Tibial nerve (tissue), 4 donors: ENCODE measurements at regions not wholly inside any gene's neighbourhood (a gene's known extent, or its start where the extent isn't known, plus 50 kb on each side); places are given as distances from the start of the nearest gene placed in this dataset.

ENCODE experiments used
- DNase-seq, 2 donors: peaks; one replicate each; pipeline ENCODE4 v3.0.0-alpha.2; 2019; ENCODE audit warnings: low spot score in 2 of 2
- H3K27ac ChIP-seq, 4 donors: fragments of 200-600 bp; sonication (generic) in 3 of 4; one replicate each; pipeline ENCODE4 v1.5.1; 2017 to 2019; ENCODE audit warnings: mild to moderate bottlenecking in 1 of 4
- H3K27me3 ChIP-seq, 2 donors: fragments of 200-600 bp; sonication (generic) in 1 of 2; one replicate each; pipeline versions ENCODE4 v1.5.1 to v1.6.0; 2017 to 2019
- H3K36me3 ChIP-seq, 3 donors: fragments of 200-600 bp; sonication (generic); one replicate each; pipeline ENCODE4 v1.5.1; 2018 to 2019
- H3K4me1 ChIP-seq, 4 donors: fragments of 200-600 bp; sonication (generic) in 3 of 4; one replicate each; pipeline ENCODE4 v1.5.1; 2017 to 2019
- H3K4me3 ChIP-seq, 4 donors: fragments of 200-600 bp; sonication (generic) in 3 of 4; one replicate each; pipeline ENCODE4 v1.5.1; 2017 to 2019; ENCODE audit warnings: mild to moderate bottlenecking in 1 of 4, moderate library complexity in 1 of 4
- H3K9me3 ChIP-seq, 4 donors: fragments of 200-600 bp; sonication (generic) in 3 of 4; one replicate each; pipeline ENCODE4 v1.5.1; 2017 to 2019
- EP300 ChIP-seq, 2 donors: sonication (generic); formaldehyde crosslinking; IDR thresholded peaks; one replicate each; pipeline ENCODE4 v1.6.1; 2017; ENCODE audit warnings: antibody characterized with exemption in 2 of 2, mild to moderate bottlenecking in 1 of 2
- POLR2A ChIP-seq, 2 donors: fragments of 450-650 bp; IDR thresholded peaks; one replicate each; pipeline ENCODE4 v1.6.1; 2017; ENCODE audit warnings: antibody characterized with exemption in 2 of 2, mild to moderate bottlenecking in 2 of 2, moderate library complexity in 2 of 2
- WGBS, 2 donors: methylation state at CpG; one replicate each; pipeline ENCODE4 v1.1.5; 2018; 5-methylcytosine and 5-hydroxymethylcytosine counted together
- TF ChIP-seq, protein P1 (sequence below), 5 experiments: fragments of 200-600 bp in 3 of 5; fragments of 450-650 bp in 2 of 5; sonication (generic) in 3 of 5; IDR thresholded peaks; one replicate each; pipeline ENCODE4 v1.5.1; 2016 to 2019; ENCODE audit warnings: antibody characterized with exemption in 5 of 5, mild to moderate bottlenecking in 3 of 5, moderate library complexity in 2 of 5

DNA sequence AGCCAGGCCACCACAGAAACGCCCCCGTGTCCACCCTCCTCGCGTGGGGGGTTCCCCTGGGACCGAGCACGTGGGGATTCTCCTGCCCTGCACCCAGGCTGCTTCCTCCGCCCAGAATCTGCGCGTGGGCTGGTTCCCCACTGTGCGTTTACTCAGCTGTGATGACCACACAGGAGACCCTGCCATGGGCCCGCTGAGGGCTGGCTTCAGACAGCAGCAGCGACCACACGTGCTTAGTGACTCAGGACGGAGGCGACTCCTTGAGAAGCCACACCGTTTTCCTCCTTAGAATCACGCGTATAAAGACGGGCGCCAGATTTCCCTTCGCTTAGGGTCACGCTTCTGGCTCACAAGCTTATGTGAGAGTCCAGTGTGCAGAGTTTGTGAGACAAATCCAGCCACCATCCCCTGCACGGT is 63.9 kb upstream of the PDE10A start:
- Histone ChIP-seq H3K27me3 (no peaks in the 10 kb centered on the region), H3K9me3 (no peaks in the 10 kb centered on the region), H3K27ac (no peak overlapping the region), H3K4me3 (no peak overlapping the region), H3K36me3 (no peaks in the 10 kb centered on the region), H3K4me1 (no peaks in the 10 kb centered on the region)
- 60 to 78% methylated on average over 20 to 21 of the region's 23 CpGs for WGBS, 2 donors
- DNase-seq, result peak in 1 of 2 donors; percentile 26
- TF ChIP-seq EP300 (IDR thresholded peaks at IDR 0.05) (no peak), POLR2A (IDR thresholded peaks at IDR 0.05) (no peak)
- TF ChIP-seq, protein P1, sequence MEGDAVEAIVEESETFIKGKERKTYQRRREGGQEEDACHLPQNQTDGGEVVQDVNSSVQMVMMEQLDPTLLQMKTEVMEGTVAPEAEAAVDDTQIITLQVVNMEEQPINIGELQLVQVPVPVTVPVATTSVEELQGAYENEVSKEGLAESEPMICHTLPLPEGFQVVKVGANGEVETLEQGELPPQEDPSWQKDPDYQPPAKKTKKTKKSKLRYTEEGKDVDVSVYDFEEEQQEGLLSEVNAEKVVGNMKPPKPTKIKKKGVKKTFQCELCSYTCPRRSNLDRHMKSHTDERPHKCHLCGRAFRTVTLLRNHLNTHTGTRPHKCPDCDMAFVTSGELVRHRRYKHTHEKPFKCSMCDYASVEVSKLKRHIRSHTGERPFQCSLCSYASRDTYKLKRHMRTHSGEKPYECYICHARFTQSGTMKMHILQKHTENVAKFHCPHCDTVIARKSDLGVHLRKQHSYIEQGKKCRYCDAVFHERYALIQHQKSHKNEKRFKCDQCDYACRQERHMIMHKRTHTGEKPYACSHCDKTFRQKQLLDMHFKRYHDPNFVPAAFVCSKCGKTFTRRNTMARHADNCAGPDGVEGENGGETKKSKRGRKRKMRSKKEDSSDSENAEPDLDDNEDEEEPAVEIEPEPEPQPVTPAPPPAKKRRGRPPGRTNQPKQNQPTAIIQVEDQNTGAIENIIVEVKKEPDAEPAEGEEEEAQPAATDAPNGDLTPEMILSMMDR (IDR thresholded peaks at IDR 0.05), result no peak

DNA sequence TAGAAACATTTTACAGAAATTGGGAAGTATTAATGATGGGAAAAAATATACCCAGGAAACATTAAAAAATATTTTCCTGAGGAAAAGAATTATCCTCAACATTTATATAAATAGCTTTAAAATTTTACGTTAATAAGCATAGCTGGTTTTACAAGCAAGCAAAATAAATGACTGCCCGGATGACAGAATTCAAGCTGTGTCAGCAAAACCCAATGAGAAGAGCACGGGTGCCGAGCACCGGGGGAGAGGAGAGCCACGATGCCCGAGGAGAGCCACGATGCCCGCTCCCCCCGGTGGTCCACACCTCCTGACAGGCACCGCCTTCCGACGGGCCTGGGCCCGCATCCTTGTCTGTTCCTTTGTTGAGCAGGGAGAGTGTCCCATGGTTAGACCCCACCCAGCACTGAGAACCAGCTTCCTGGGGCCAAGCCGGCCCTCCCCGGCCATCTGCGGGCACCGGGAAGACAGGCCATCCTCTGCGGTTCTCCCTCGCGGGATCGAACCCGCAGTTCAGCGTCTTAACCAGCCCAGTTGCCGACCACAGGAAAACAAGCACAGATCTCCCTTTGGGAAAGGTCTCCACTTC is 63.3 kb upstream of the PDE10A start:
- Histone ChIP-seq H3K9me3 (no peaks in the 10 kb centered on the region), H3K36me3 (no peaks in the 10 kb centered on the region), H3K27ac (no peak overlapping the region), H3K27me3 (no peaks in the 10 kb centered on the region), H3K4me3 (no peak overlapping the region), H3K4me1 (no peaks in the 10 kb centered on the region)
- no peak for TF ChIP-seq POLR2A (IDR thresholded peaks at IDR 0.05)
- TF ChIP-seq, protein P1 (IDR thresholded peaks at IDR 0.05), result no peak
- DNase-seq, result no peak
- WGBS, 2 donors, result 84 to 89% methylated on average over 25 of the region's 25 CpGs

DNA sequence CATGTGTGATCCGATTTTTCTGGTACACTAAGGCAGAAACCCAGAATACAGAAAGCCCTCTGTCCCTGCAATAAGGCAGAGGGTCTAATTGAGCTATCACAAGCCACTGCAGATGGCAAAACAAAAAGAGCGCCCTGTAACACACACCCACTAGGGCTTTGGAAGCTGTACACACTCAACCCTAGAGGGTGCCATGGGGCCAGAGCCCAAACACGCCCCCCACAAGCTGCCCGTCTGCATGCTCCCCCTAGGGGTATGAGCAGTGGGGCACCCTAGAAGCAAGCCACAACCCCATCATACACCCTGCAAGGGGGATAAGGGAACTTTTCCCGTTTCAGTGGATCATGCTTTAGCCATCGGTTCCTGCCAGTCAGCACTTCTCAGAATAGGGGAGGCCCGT is 62.2 kb upstream of the PDE10A start:
- no peaks in the 10 kb centered on the region for H3K27me3 ChIP-seq
- H3K36me3 ChIP-seq, result no peaks in the 10 kb centered on the region
- TF ChIP-seq, protein P1 (IDR thresholded peaks at IDR 0.05), result no peak
- TF ChIP-seq EP300 (IDR thresholded peaks at IDR 0.05), result no peak
- TF ChIP-seq POLR2A (IDR thresholded peaks at IDR 0.05), result no peak
- no peak overlapping the region for H3K27ac ChIP-seq
- no peak for DNase-seq
- H3K9me3 ChIP-seq, result no peaks in the 10 kb centered on the region
- WGBS, 2 donors, result 86 to 91% methylated on average over 6 to 7 of the region's 7 CpGs
- H3K4me3 ChIP-seq, result no peak overlapping the region
- H3K4me1 ChIP-seq, result no peaks in the 10 kb centered on the region

DNA sequence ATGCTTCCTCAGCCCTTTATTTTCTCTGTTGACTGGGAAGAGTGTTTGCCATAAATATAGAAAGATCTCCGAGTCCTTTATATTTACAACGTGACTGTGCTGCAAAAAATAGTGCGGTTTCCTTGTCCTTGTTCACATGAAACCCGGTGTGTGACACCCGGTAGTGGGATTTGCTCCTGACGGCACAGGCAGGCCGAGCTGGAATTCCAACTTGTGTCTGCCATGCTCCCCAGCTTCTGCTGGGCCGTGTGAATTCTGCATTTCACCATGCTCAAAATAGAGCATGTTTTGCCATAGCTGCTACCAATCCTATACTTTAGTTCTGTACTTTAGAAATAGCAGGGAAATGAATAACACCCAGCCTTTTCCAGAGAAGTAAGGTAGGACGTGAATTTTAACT is 60.3 kb upstream of the PDE10A start:
- no peaks in the 10 kb centered on the region for H3K9me3 ChIP-seq
- 81% methylated on average over 9 of the region's 9 CpGs for WGBS, 2 donors
- H3K4me3 ChIP-seq, result no peak overlapping the region
- no peak for DNase-seq
- no peak overlapping the region for H3K27ac ChIP-seq
- no peaks in the 10 kb centered on the region for H3K4me1 ChIP-seq
- no peaks in the 10 kb centered on the region for H3K27me3 ChIP-seq
- H3K36me3 ChIP-seq, result no peaks in the 10 kb centered on the region
- TF ChIP-seq POLR2A (IDR thresholded peaks at IDR 0.05), result no peak
- TF ChIP-seq, protein P1 (IDR thresholded peaks at IDR 0.05), result no peak
- TF ChIP-seq EP300 (IDR thresholded peaks at IDR 0.05), result no peak

DNA sequence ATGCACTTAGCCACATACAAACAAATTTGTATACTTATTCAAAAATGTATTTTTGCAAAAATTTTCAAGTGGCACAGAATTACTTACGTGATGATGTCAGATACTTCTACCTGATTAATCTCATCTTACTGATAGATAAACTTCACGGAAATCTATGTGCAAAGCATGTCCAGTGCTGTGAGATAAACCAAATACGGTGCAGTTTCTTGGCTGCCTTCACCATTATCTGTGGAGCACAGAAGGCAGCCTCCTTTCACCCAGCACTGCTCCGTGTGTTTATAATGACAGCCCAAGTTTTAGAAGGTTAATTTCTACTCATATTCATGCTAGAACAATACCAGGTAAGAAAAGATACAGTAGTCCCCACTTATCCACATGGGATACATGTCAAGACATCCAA is 59.0 kb upstream of the PDE10A start:
- Histone ChIP-seq H3K4me3 (no peak overlapping the region), H3K4me1 (no peaks in the 10 kb centered on the region), H3K27ac (no peak overlapping the region), H3K27me3 (no peaks in the 10 kb centered on the region), H3K36me3 (no peaks in the 10 kb centered on the region), H3K9me3 (no peaks in the 10 kb centered on the region)
- no peak for DNase-seq
- 73 to 79% methylated on average over 4 of the region's 4 CpGs for WGBS, 2 donors
- TF ChIP-seq POLR2A (IDR thresholded peaks at IDR 0.05), result no peak
- TF ChIP-seq, protein P1 (IDR thresholded peaks at IDR 0.05), result no peak
- no peak for TF ChIP-seq EP300 (IDR thresholded peaks at IDR 0.05)
